Neutrophil (primary cell): ENCODE measurements at regions not wholly inside any gene's neighbourhood (a gene's known extent, or its start where the extent isn't known, plus 50 kb on each side); places are given as distances from the start of the nearest gene placed in this dataset.

Experiments used
- H3K27ac ChIP-seq: fragments of 200-600 bp; sonication (generic); 2 replicates; pipeline ENCODE4 v1.5.1; 2016; ENCODE audit warnings: mild to moderate bottlenecking, moderate library complexity
- H3K27me3 ChIP-seq: fragments of 200-600 bp; sonication (generic); 2 replicates; pipeline ENCODE4 v1.6.0; 2016; ENCODE audit warnings: mild to moderate bottlenecking
- H3K36me3 ChIP-seq: fragments of 200-600 bp; sonication (generic); 2 replicates; pipeline ENCODE4 v1.5.1; 2017
- H3K4me1 ChIP-seq, 2 experiments: fragments of 200-600 bp in 1 of 2; sonication (generic) in 1 of 2; 1 replicate in 1 of 2; 2 replicates in 1 of 2; pipeline versions ENCODE4 v1.5.1 to v1.6.1; 2013 to 2016; ENCODE audit warnings: low read depth in 1 of 2, low read length in 1 of 2, mild to moderate bottlenecking in 1 of 2, moderate library complexity in 1 of 2; ENCODE audit not compliant: control insufficient read depth in 1 of 2, insufficient read depth in 1 of 2
- H3K4me3 ChIP-seq, 2 experiments: fragments of 200-600 bp in 1 of 2; sonication (generic) in 1 of 2; 1 replicate in 1 of 2; 2 replicates in 1 of 2; pipeline ENCODE4 v1.5.1; 2013 to 2016; ENCODE audit warnings: low read depth in 1 of 2, low read length in 1 of 2, mild to moderate bottlenecking in 1 of 2, moderate library complexity in 1 of 2
- H3K9me3 ChIP-seq: fragments of 200-600 bp; sonication (generic); 2 replicates; pipeline ENCODE4 v1.5.1; 2016
- TF ChIP-seq, protein P1 (sequence below): fragments of 200-600 bp; sonication (generic); IDR thresholded peaks from 2 replicates; pipeline ENCODE4 v1.5.1; 2016; ENCODE audit warnings: antibody characterized with exemption

DNA sequence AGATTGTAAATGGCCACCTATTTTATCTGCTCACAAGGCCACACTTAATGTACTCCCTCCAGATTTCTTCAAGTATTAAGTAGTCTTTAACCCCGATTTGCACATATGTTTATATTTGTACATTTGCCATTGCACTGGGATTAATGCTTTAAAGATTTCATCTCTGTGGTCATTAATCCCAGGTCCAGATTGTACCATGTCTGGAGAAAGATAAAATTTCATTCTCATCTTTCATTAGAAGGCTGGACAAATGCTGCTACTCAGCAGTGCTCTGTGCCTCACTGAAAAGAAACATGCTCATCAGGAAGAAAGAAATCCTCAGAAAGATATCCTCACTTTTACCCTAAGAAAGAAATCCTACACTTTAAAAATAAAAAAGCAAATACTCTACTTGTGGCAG is 62.5 kb upstream of the LRRC3B start:
- TF ChIP-seq, protein P1, sequence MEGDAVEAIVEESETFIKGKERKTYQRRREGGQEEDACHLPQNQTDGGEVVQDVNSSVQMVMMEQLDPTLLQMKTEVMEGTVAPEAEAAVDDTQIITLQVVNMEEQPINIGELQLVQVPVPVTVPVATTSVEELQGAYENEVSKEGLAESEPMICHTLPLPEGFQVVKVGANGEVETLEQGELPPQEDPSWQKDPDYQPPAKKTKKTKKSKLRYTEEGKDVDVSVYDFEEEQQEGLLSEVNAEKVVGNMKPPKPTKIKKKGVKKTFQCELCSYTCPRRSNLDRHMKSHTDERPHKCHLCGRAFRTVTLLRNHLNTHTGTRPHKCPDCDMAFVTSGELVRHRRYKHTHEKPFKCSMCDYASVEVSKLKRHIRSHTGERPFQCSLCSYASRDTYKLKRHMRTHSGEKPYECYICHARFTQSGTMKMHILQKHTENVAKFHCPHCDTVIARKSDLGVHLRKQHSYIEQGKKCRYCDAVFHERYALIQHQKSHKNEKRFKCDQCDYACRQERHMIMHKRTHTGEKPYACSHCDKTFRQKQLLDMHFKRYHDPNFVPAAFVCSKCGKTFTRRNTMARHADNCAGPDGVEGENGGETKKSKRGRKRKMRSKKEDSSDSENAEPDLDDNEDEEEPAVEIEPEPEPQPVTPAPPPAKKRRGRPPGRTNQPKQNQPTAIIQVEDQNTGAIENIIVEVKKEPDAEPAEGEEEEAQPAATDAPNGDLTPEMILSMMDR = no peak
- H3K36me3 ChIP-seq = no peaks in the 10 kb centered on the region
- no peak overlapping the region for H3K4me3 ChIP-seq
- no peaks in the 10 kb centered on the region for H3K9me3 ChIP-seq
- no peaks in the 10 kb centered on the region for H3K4me1 ChIP-seq
- no peak overlapping the region for H3K27ac ChIP-seq
- no peaks in the 10 kb centered on the region for H3K27me3 ChIP-seq

DNA sequence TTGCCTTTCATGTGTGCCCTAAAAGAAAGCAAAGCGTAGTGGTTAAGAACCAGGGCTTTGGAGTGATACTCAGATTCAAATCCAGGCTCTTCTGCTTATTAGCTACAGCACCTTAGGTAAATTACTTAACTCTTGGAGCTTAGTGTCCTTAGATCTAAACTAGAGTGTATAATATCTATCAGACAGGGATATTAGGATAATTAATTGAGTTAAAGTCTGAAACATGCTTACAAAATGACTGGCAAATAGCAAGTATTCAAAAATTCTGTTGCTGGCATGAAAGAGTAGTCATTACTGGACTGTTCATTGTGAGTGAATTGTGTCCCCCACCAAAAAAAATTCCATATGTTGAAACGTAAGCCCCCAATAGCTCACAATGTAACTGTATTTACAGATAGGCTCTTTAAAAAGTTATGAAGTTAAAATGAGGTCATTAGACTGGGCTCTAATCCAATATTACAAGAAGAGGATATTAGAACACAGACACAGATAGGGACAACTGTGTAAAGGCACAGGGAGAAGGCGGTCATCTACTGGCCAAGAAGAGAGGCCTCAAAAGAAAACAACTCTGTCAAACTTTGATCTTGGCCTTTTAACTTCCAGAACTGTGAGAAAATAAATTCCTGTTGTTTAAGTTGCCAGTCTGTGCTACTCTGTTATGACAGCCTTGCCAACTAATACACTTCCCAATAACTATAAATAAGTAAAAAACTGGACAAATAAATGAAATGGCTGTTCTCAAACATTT is 60.4 kb upstream of the LRRC3B start:
- TF ChIP-seq, protein P1 = no peak
- Histone ChIP-seq H3K4me3 (no peak overlapping the region), H3K27me3 (no peaks in the 10 kb centered on the region), H3K4me1 (no peaks in the 10 kb centered on the region), H3K9me3 (no peaks in the 10 kb centered on the region), H3K27ac (no peak overlapping the region), H3K36me3 (no peaks in the 10 kb centered on the region)
